AG04450 (cell line): ENCODE measurements at regions not wholly inside any gene's neighbourhood (a gene's known extent, or its start where the extent isn't known, plus 50 kb on each side); places are given as distances from the start of the nearest gene placed in this dataset.

Experiments
- CTCF ChIA-PET: fragments of 300-600, 350-600 bp; formaldehyde crosslinking; extraction: SDS; loops from one replicate; lab custom pipeline; 2022; ENCODE audit warnings: antibody characterized with exemption, inconsistent platforms; lab: Charles Lee
- POLR2A ChIA-PET: fragments of 350-600 bp; formaldehyde crosslinking; extraction: SDS; loops from one replicate; lab custom pipeline; 2021; ENCODE audit warnings: antibody characterized with exemption, inconsistent platforms; lab: Yijun Ruan, JAX
- DNase-seq: peaks from one replicate; pipeline ENCODE4 v3.0.0-alpha.2; 2011; ENCODE audit warnings: low read depth, low spot score
- H3K27ac ChIP-seq: one replicate; pipeline ENCODE4 v1.5.1; 2012; ENCODE audit warnings: low read depth, low read length, control low read depth
- H3K27me3 ChIP-seq: one replicate; pipeline ENCODE4 v1.6.0; 2012; ENCODE audit warnings: low read length; ENCODE audit not compliant: control insufficient read depth, insufficient read depth
- H3K4me3 ChIP-seq: 2 replicates; pipeline ENCODE4 v1.5.1; 2011; ENCODE audit warnings: mild to moderate bottlenecking, low read depth, low read length, control low read depth
- H3K9me3 ChIP-seq: 2 replicates; pipeline ENCODE4 v1.5.1; 2012; ENCODE audit warnings: low read length; ENCODE audit not compliant: control insufficient read depth, insufficient read depth
- TF ChIP-seq, protein P1 (sequence below): IDR thresholded peaks from 2 replicates; pipeline ENCODE4 v1.5.1; 2011; ENCODE audit warnings: low read depth, low read length, control low read depth, inconsistent platforms

DNA sequence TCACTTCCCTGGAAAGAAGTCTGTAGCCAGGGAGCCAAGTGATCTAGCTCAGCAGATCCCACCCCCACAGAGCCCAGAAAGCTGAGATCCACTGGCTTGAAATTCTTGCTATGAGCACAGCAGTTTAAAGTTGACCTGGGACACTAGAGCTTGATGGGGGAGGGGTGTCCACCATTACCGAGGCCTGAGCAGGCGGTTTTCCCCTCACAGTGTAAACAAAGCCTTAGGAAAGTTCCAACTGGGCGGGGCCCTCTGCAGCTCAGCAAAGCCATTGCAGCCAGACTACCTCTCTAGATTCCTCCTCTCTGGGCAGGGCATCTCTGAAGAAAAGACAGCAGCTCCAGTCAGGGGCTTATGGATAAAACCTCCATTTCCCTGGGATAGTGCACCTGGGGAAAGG lies 887.2 kb upstream of the LRATD1 start:
- POLR2A ChIA-PET = no interaction called here
- peaks cover 8% of the 10 kb centered on the region for H3K9me3 ChIP-seq
- CTCF ChIA-PET = no interaction called here
- H3K27me3 ChIP-seq = no peaks in the 10 kb centered on the region
- H3K27ac ChIP-seq = no peak overlapping the region
- TF ChIP-seq, protein P1, sequence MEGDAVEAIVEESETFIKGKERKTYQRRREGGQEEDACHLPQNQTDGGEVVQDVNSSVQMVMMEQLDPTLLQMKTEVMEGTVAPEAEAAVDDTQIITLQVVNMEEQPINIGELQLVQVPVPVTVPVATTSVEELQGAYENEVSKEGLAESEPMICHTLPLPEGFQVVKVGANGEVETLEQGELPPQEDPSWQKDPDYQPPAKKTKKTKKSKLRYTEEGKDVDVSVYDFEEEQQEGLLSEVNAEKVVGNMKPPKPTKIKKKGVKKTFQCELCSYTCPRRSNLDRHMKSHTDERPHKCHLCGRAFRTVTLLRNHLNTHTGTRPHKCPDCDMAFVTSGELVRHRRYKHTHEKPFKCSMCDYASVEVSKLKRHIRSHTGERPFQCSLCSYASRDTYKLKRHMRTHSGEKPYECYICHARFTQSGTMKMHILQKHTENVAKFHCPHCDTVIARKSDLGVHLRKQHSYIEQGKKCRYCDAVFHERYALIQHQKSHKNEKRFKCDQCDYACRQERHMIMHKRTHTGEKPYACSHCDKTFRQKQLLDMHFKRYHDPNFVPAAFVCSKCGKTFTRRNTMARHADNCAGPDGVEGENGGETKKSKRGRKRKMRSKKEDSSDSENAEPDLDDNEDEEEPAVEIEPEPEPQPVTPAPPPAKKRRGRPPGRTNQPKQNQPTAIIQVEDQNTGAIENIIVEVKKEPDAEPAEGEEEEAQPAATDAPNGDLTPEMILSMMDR = no peak
- no peak for DNase-seq
- H3K4me3 ChIP-seq = no peak overlapping the region

DNA sequence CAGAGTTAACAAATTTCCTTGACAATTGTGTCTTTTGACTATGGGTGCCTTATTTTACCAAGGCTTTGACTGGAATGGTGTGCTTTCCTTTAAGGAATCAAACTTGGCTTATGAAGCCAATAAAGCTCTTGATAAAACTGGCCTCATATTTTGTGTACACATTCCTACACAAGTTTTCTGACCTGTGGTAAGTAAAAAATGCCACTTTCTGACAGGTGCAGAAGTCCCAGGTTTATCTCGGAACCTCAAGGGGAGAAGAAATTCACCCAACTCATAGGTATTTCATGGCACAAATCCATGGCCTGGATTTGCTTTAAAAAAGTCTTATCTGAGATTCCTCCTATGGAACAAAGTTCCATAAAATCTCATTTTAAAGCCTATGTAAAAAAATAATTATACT lies 880.6 kb upstream of the LRATD1 start:
- Histone ChIP-seq H3K27me3 (no peaks in the 10 kb centered on the region), H3K27ac (no peak overlapping the region), H3K4me3 (no peak overlapping the region), H3K9me3 (no peaks in the 10 kb centered on the region)
- no peak for DNase-seq
- TF ChIP-seq, protein P1 = no peak
- ChIA-PET CTCF (no interaction called here), POLR2A (no interaction called here)

DNA sequence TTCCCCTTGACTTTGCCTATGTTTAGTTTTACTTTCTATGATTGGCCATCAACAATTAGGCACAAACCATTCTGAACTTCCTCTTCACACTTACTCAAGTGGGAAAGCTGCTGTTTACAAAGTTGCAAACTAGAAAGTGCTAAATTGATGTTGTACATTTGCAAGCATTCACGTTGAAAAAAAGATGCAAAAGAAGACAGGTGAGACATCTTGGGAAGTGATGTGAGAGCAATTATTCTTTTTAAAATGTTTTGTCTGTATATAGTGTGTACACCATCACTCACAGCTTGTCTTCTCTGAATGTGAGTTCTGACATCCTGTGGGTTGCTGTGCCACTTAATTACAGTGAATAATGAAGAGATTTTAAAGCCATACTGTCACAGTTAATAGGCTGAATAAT lies 874.1 kb upstream of the LRATD1 start:
- Histone ChIP-seq H3K4me3 (no peak overlapping the region), H3K27ac (no peak overlapping the region), H3K27me3 (no peaks in the 10 kb centered on the region), H3K9me3 (peaks cover 3% of the 10 kb centered on the region; the same call in 1 of the 2 replicates)
- ChIA-PET CTCF (interaction anchor here (0.6 kb wide), 1 partner anchor 619 kb away, joined by 4 read pairs; no protein-coding TSS in a partner anchor), POLR2A (no interaction called here)
- no peak for DNase-seq
- TF ChIP-seq, protein P1 = no peak

DNA sequence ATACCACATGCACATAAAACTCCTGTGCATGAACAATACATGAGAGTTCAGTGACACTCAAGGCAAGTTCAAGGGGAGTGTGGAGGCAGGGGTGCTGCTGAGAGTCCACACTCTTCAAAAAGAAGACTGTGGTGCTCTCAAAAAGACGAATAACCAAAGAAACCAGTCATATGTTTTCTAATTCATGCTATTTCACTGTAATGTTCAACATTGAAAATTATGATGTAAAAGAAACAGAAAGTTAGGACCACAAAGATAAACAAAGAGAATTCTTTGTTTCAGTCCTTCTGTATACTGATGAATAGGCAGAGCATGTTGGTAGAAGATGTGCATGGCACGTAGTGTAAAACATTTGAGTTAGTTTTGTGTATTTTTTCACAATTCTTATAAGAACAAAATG lies 864.2 kb upstream of the LRATD1 start:
- H3K4me3 ChIP-seq = no peak overlapping the region
- ChIA-PET CTCF (no interaction called here), POLR2A (no interaction called here)
- no peaks in the 10 kb centered on the region; the same call in 1 of the 2 replicates for H3K9me3 ChIP-seq
- no peaks in the 10 kb centered on the region for H3K27me3 ChIP-seq
- TF ChIP-seq, protein P1 = no peak
- no peak for DNase-seq
- H3K27ac ChIP-seq = no peak overlapping the region

DNA sequence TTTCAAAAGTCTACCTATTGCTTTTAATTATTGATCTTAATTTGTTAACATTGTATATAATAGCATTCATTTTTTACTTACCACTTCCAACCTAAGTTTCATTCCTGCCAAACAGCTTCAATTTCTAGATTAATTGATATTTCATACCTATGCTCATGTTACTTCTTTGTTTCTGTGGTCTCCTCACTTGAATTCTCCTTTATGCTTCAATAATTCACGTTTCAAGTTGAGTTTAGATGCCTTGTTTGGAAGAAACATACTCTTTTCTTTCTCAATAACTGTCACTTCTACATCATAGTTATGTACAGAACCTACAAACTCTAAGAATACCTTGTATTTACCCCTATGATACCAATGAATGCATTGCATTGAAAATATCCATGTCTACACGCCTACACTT lies 862.2 kb upstream of the LRATD1 start:
- CTCF ChIA-PET = interaction anchor here (0.6 kb wide), 1 partner anchor 44 kb away, joined by 3 read pairs; no protein-coding TSS in a partner anchor
- TF ChIP-seq, protein P1 = no peak
- DNase-seq = no peak
- Histone ChIP-seq H3K27ac (no peak overlapping the region), H3K27me3 (no peaks in the 10 kb centered on the region), H3K4me3 (no peak overlapping the region), H3K9me3 (peaks cover 5% of the 10 kb centered on the region)
- POLR2A ChIA-PET = no interaction called here
